Liver (tissue), 8 donors: ENCODE measurements at regions not wholly inside any gene's neighbourhood (a gene's known extent, or its start where the extent isn't known, plus 50 kb on each side); places are given as distances from the start of the nearest gene placed in this dataset.

ENCODE experiments used
- DNase-seq: peaks from one replicate; pipeline ENCODE4 v3.0.0-alpha.2; 2017; ENCODE audit warnings: low spot score
- H3K27ac ChIP-seq, 2 donors: one replicate each; pipeline ENCODE4 v1.7.0; 2013; ENCODE audit warnings: inconsistent platforms in 2 of 2, low read length in 2 of 2, control low read depth in 1 of 2, low read depth in 1 of 2, mild to moderate bottlenecking in 1 of 2
- H3K27me3 ChIP-seq, 4 donors: one replicate each; pipeline versions ENCODE4 v1.6.1 to v1.7.0; 2013; ENCODE audit warnings: low read length in 3 of 4, inconsistent platforms in 1 of 4, mild to moderate bottlenecking in 1 of 4, moderate library complexity in 1 of 4; ENCODE audit not compliant: control insufficient read depth in 4 of 4, insufficient read depth in 4 of 4
- H3K36me3 ChIP-seq, 4 donors: one replicate each; pipeline versions ENCODE4 v1.6.1 to v1.7.0; 2013; ENCODE audit warnings: low read length in 3 of 4, mild to moderate bottlenecking in 3 of 4, low read depth in 1 of 4, moderate library complexity in 1 of 4; ENCODE audit not compliant: control insufficient read depth in 4 of 4, insufficient read depth in 3 of 4
- H3K4me1 ChIP-seq, 4 donors: one replicate each; pipeline versions ENCODE4 v1.6.1 to v1.7.0; 2013; ENCODE audit warnings: low read length in 3 of 4, mild to moderate bottlenecking in 3 of 4, moderate library complexity in 1 of 4; ENCODE audit not compliant: control insufficient read depth in 4 of 4, insufficient read depth in 4 of 4
- H3K4me3 ChIP-seq, 3 donors: one replicate each; pipeline versions ENCODE4 v1.6.1 to v1.7.0; 2013; ENCODE audit warnings: low read length in 3 of 3, control low read depth in 1 of 3, low read depth in 1 of 3, mild to moderate bottlenecking in 1 of 3
- H3K9ac ChIP-seq, 2 donors: one replicate each; pipeline ENCODE4 v1.7.0; 2013; ENCODE audit warnings: low read length in 2 of 2, mild to moderate bottlenecking in 2 of 2, moderate library complexity in 2 of 2, control low read depth in 1 of 2, low read depth in 1 of 2
- H3K9me3 ChIP-seq, 4 donors: one replicate each; pipeline versions ENCODE4 v1.6.1 to v1.7.0; 2013; ENCODE audit warnings: low read length in 3 of 4; ENCODE audit not compliant: control insufficient read depth in 4 of 4
- EGR1 ChIP-seq, 2 donors: IDR thresholded peaks; 2 replicates each; pipeline ENCODE4 v1.6.1; 2016 to 2018; ENCODE audit warnings: antibody characterized with exemption in 2 of 2, low read depth in 2 of 2
- FOXA1 ChIP-seq: IDR thresholded peaks from 2 replicates; pipeline ENCODE4 v1.6.1; 2016; ENCODE audit warnings: antibody characterized with exemption
- FOXA2 ChIP-seq: IDR thresholded peaks from 2 replicates; pipeline ENCODE4 v1.6.1; 2016; ENCODE audit warnings: antibody characterized with exemption
- GABPA ChIP-seq, 2 donors: IDR thresholded peaks in 1 of 2; conservative IDR thresholded peaks in 1 of 2; 2 replicates each; pipeline ENCODE4 v1.6.1; 2016; ENCODE audit warnings: antibody characterized with exemption in 2 of 2, mild to moderate bottlenecking in 1 of 2, moderate library complexity in 1 of 2
- HNF4A ChIP-seq, 2 donors: conservative IDR thresholded peaks; 2 replicates each; pipeline ENCODE4 v1.6.1; 2016; ENCODE audit warnings: antibody characterized with exemption in 2 of 2, mild to moderate bottlenecking in 2 of 2
- HNF4G ChIP-seq: IDR thresholded peaks from 2 replicates; pipeline ENCODE4 v1.6.1; 2016; ENCODE audit warnings: antibody characterized with exemption
- JUND ChIP-seq, 2 donors: IDR thresholded peaks; 2 replicates each; pipeline ENCODE4 v1.6.1; 2016; ENCODE audit warnings: antibody characterized with exemption in 2 of 2
- MAX ChIP-seq: IDR thresholded peaks from 2 replicates; pipeline ENCODE4 v1.6.1; 2016; ENCODE audit warnings: antibody characterized with exemption
- NR2F2 ChIP-seq: IDR thresholded peaks from 2 replicates; pipeline ENCODE4 v1.6.1; 2016; ENCODE audit warnings: antibody characterized with exemption
- RAD21 ChIP-seq, 2 donors: IDR thresholded peaks; 2 replicates each; pipeline ENCODE4 v1.6.1; 2016; ENCODE audit warnings: antibody characterized with exemption in 2 of 2, mild to moderate bottlenecking in 2 of 2
- RXRA ChIP-seq, 2 donors: IDR thresholded peaks; 2 replicates each; pipeline ENCODE4 v1.6.1; 2017 to 2018; ENCODE audit warnings: antibody characterized with exemption in 2 of 2, mild to moderate bottlenecking in 1 of 2
- SP1 ChIP-seq: IDR thresholded peaks from 2 replicates; pipeline ENCODE4 v1.6.1; 2018; ENCODE audit warnings: antibody characterized with exemption, mild to moderate bottlenecking
- TAF1 ChIP-seq: conservative IDR thresholded peaks from 2 replicates; pipeline ENCODE4 v1.6.1; 2016; ENCODE audit warnings: antibody characterized with exemption, mild to moderate bottlenecking
- YY1 ChIP-seq: IDR thresholded peaks from 2 replicates; pipeline ENCODE4 v1.6.1; 2016; ENCODE audit warnings: antibody characterized with exemption, mild to moderate bottlenecking
- ZBTB33 ChIP-seq: IDR thresholded peaks from 2 replicates; pipeline ENCODE4 v1.6.1; 2016; ENCODE audit warnings: antibody characterized with exemption
- WGBS: extraction: QIAGEN DNeasy Blood & Tissue Kit; methylation state at CpG from one replicate; pipeline ENCODE4 v1.1.7; 2013; 5-methylcytosine and 5-hydroxymethylcytosine counted together
- TF ChIP-seq, protein P1 (sequence below): IDR thresholded peaks from 2 replicates; pipeline ENCODE4 v1.6.1; 2016; ENCODE audit warnings: antibody characterized with exemption
- TF ChIP-seq, protein P2 (sequence below): IDR thresholded peaks from 2 replicates; pipeline ENCODE4 v1.6.1; 2016; ENCODE audit warnings: antibody characterized with exemption, mild to moderate bottlenecking
- TF ChIP-seq, protein P3 (sequence below): fragments of 150-350 bp; IDR thresholded peaks from 2 replicates; pipeline ENCODE4 v1.5.1; 2017; ENCODE audit warnings: improper control_type of control experiment, low read depth, low read length; ENCODE audit not compliant: missing input control
- donor health status: healthy.
- donor health status: healthy.
- donor health status: healthy.
- donor health status: healthy.
- donor health status: healthy.

DNA sequence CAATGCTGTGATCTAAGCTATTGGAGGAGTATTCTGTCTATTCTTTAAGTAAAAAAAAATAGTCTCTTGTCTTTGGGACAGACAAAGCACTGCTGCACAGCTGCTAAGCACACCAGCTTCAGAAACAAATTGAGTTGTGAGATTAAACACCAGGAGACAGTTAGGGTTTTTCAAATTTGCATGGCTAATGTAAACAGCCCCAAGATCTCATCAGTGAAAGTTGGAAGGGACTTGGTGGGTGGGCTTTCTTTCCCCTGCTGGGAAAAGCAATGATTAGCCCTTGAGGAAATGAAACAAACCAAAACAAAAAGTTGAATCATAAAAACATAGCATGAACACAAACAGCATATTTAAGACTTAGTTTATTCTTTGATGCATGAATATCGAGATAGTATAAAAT lies 143.6 kb upstream of the SLITRK1 start (continued):
- no peak for TF ChIP-seq ZBTB33

DNA sequence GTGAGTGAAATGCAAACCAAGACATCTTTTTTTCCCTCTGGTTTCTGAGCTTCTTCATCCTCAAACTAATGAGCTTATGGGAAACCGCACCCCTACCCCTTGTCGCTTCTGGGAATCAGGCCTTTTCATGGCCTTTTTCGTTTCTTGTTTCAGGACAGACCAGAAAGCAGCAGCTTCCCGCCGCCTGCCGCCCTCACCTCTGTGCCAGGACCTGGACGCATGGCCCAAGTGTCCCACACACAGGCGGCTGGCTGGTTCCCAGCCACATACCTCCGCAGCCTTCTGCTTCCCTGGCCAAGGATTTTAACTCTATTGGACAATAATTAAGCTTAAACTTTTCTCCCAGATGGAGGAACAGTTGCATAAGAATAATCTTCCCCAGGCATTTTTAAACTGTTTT lies 114.1 kb upstream of the SLITRK1 start:
- WGBS, result 82% methylated on average over 9 of the region's 9 CpGs
- Histone ChIP-seq H3K27me3 (no peaks in the 10 kb centered on the region), H3K27ac (no peak overlapping the region), H3K9ac (no peak overlapping the region), H3K4me3 (no peak overlapping the region), H3K4me1 (no peaks in the 10 kb centered on the region), H3K9me3 (no peaks in the 10 kb centered on the region), H3K36me3 (no peaks in the 10 kb centered on the region)
- DNase-seq, result no peak
- TF ChIP-seq EGR1 (IDR thresholded peaks at IDR 0.05; ENCODE audit: low read depth in 2 of 2) (no peak), HNF4A (conservative IDR thresholded peaks at IDR 0.05) (no peak), SP1 (no peak), NR2F2 (no peak), HNF4G (no peak), JUND (IDR thresholded peaks at IDR 0.05) (no peak), RAD21 (IDR thresholded peaks at IDR 0.05) (no peak), ZBTB33 (no peak), RXRA (IDR thresholded peaks at IDR 0.05) (no peak), YY1 (no peak), TAF1 (no peak), MAX (no peak), FOXA2 (no peak), GABPA (IDR thresholded peaks at IDR 0.05 in 1 of 2, conservative IDR thresholded peaks at IDR 0.05 in 1 of 2) (no peak), FOXA1 (no peak)
- TF ChIP-seq, protein P1, sequence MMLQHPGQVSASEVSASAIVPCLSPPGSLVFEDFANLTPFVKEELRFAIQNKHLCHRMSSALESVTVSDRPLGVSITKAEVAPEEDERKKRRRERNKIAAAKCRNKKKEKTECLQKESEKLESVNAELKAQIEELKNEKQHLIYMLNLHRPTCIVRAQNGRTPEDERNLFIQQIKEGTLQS, result no peak
- TF ChIP-seq, protein P2, sequence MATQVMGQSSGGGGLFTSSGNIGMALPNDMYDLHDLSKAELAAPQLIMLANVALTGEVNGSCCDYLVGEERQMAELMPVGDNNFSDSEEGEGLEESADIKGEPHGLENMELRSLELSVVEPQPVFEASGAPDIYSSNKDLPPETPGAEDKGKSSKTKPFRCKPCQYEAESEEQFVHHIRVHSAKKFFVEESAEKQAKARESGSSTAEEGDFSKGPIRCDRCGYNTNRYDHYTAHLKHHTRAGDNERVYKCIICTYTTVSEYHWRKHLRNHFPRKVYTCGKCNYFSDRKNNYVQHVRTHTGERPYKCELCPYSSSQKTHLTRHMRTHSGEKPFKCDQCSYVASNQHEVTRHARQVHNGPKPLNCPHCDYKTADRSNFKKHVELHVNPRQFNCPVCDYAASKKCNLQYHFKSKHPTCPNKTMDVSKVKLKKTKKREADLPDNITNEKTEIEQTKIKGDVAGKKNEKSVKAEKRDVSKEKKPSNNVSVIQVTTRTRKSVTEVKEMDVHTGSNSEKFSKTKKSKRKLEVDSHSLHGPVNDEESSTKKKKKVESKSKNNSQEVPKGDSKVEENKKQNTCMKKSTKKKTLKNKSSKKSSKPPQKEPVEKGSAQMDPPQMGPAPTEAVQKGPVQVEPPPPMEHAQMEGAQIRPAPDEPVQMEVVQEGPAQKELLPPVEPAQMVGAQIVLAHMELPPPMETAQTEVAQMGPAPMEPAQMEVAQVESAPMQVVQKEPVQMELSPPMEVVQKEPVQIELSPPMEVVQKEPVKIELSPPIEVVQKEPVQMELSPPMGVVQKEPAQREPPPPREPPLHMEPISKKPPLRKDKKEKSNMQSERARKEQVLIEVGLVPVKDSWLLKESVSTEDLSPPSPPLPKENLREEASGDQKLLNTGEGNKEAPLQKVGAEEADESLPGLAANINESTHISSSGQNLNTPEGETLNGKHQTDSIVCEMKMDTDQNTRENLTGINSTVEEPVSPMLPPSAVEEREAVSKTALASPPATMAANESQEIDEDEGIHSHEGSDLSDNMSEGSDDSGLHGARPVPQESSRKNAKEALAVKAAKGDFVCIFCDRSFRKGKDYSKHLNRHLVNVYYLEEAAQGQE, result no peak
- TF ChIP-seq, protein P3, sequence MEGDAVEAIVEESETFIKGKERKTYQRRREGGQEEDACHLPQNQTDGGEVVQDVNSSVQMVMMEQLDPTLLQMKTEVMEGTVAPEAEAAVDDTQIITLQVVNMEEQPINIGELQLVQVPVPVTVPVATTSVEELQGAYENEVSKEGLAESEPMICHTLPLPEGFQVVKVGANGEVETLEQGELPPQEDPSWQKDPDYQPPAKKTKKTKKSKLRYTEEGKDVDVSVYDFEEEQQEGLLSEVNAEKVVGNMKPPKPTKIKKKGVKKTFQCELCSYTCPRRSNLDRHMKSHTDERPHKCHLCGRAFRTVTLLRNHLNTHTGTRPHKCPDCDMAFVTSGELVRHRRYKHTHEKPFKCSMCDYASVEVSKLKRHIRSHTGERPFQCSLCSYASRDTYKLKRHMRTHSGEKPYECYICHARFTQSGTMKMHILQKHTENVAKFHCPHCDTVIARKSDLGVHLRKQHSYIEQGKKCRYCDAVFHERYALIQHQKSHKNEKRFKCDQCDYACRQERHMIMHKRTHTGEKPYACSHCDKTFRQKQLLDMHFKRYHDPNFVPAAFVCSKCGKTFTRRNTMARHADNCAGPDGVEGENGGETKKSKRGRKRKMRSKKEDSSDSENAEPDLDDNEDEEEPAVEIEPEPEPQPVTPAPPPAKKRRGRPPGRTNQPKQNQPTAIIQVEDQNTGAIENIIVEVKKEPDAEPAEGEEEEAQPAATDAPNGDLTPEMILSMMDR, result no peak
